SK-N-SH (cell line): ENCODE measurements at regions not wholly inside any gene's neighbourhood (a gene's known extent, or its start where the extent isn't known, plus 50 kb on each side); places are given as distances from the start of the nearest gene placed in this dataset.
A peak's percentile ranks its signal among the peaks of the same experiment; 100 is the strongest.
"Not testable (repeated sequence)": the region's sequence is repeated elsewhere in the genome, so short reads cannot be mapped to it uniquely, and the experiment has no call there.

Source experiments
- CTCF ChIA-PET: fragments of 300-600, 350-600 bp; formaldehyde crosslinking; extraction: SDS; loops from one replicate; lab custom pipeline; 2021; lab: Yijun Ruan, JAX
- POLR2A ChIA-PET: fragments of 350-600 bp; sonication (Branson Sonifier 250); formaldehyde crosslinking; extraction: SDS; loops from one replicate; lab custom pipeline; 2020; ENCODE audit warnings: antibody characterized with exemption, inconsistent platforms; lab: Yijun Ruan, JAX
- DNase-seq: peaks from one replicate; pipeline ENCODE4 v3.0.0; 2012
- H2AFZ ChIP-seq: fragments of 200-600 bp; sonication (generic); 2 replicates; pipeline ENCODE4 v1.8.1; 2016; ENCODE audit warnings: antibody characterized with exemption, mild to moderate bottlenecking, low read depth
- H3F3A ChIP-seq: fragments of 200-600 bp; sonication (generic); replicated peaks from 2 replicates; pipeline ENCODE3; 2016; ENCODE audit warnings: antibody characterized with exemption, mild to moderate bottlenecking; ENCODE audit not compliant: insufficient read depth
- H3K27ac ChIP-seq, 2 experiments: fragments of 200-500 bp in 1 of 2; fragments of 200-600 bp in 1 of 2; sonication (Bioruptor generic) in 1 of 2; sonication (generic), shearing (Covaris generic) in 1 of 2; 2 replicates each; pipeline versions ENCODE4 v1.5.1 to v1.6.1; 2014 to 2016; ENCODE audit warnings: low read depth in 2 of 2, inconsistent platforms in 1 of 2, low read length in 1 of 2, mild to moderate bottlenecking in 1 of 2, mixed read lengths in 1 of 2
- H3K27me3 ChIP-seq: fragments of 200-600 bp; sonication (generic), shearing (Covaris generic); 2 replicates; pipeline ENCODE4 v1.6.1; 2016; ENCODE audit warnings: mixed run types; ENCODE audit not compliant: insufficient read depth
- H3K36me3 ChIP-seq, 2 experiments: fragments of 200-500 bp in 1 of 2; fragments of 200-600 bp in 1 of 2; sonication (Bioruptor generic) in 1 of 2; sonication (generic) in 1 of 2; replicated peaks in 1 of 2; 2 replicates each; pipeline versions ENCODE3 to v1.5.1; 2014 to 2016; ENCODE audit warnings: low read length in 1 of 2, mild to moderate bottlenecking in 1 of 2; ENCODE audit not compliant: insufficient read depth in 2 of 2, control insufficient read depth in 1 of 2
- H3K4me1 ChIP-seq, 2 experiments: fragments of 200-500 bp in 1 of 2; fragments of 200-600 bp in 1 of 2; sonication (Bioruptor generic) in 1 of 2; sonication (generic), shearing (Covaris generic) in 1 of 2; 2 replicates each; pipeline versions ENCODE4 v1.5.1 to v1.6.1; 2014 to 2016; ENCODE audit warnings: low read depth in 1 of 2, low read length in 1 of 2, mixed run types in 1 of 2; ENCODE audit not compliant: insufficient read depth in 2 of 2, control insufficient read depth in 1 of 2
- H3K4me2 ChIP-seq: fragments of 200-600 bp; sonication (generic), shearing (Covaris generic); 2 replicates; pipeline ENCODE4 v1.6.1; 2017; ENCODE audit warnings: mixed run types
- H3K4me3 ChIP-seq, 2 experiments: fragments of 200-500 bp in 1 of 2; fragments of 200-600 bp in 1 of 2; sonication (Bioruptor generic) in 1 of 2; sonication (generic), shearing (Covaris generic) in 1 of 2; 2 replicates each; pipeline versions ENCODE4 v1.5.1 to v1.8.1; 2014 to 2016; ENCODE audit warnings: low read depth in 2 of 2, inconsistent platforms in 1 of 2, low read length in 1 of 2, mild to moderate bottlenecking in 1 of 2, mixed read lengths in 1 of 2, moderate library complexity in 1 of 2
- H3K79me2 ChIP-seq: fragments of 200-600 bp; sonication (generic); 2 replicates; pipeline ENCODE4 v1.8.1; 2017; ENCODE audit warnings: mild to moderate bottlenecking; ENCODE audit not compliant: insufficient read depth
- H3K9ac ChIP-seq: fragments of 200-600 bp; sonication (generic); 2 replicates; pipeline ENCODE4 v1.6.1; 2017; ENCODE audit warnings: mixed run types
- H3K9me2 ChIP-seq: fragments of 200-600 bp; sonication (generic); 2 replicates; pipeline ENCODE4 v1.6.1; 2017; ENCODE audit warnings: mixed run types
- H3K9me3 ChIP-seq: fragments of 200-600 bp; sonication (generic); 2 replicates; pipeline ENCODE4 v1.6.1; 2017; ENCODE audit warnings: mixed run types, mild to moderate bottlenecking, moderate library complexity
- H4K20me1 ChIP-seq: fragments of 200-600 bp; sonication (generic); 2 replicates; pipeline ENCODE4 v1.6.1; 2017; ENCODE audit warnings: mild to moderate bottlenecking, mixed run types; ENCODE audit not compliant: insufficient read depth
- GATA2 ChIP-seq: sonication (generic); formaldehyde crosslinking; IDR thresholded peaks from 2 replicates; pipeline ENCODE4 v1.5.0; 2020; ENCODE audit warnings: mild to moderate bottlenecking, missing genetic modification reagents
- NRF1 ChIP-seq: IDR thresholded peaks from 2 replicates; pipeline ENCODE4 v1.6.1; 2012; ENCODE audit warnings: low read depth, mild to moderate bottlenecking, low read length
- RFX5 ChIP-seq: IDR thresholded peaks from 2 replicates; pipeline ENCODE4 v1.6.1; 2012; ENCODE audit warnings: mild to moderate bottlenecking, improper control_type of control experiment, low read length
- RXRA ChIP-seq: IDR thresholded peaks from 2 replicates; pipeline ENCODE4 v1.4.0; 2012; ENCODE audit warnings: low read depth, mild to moderate bottlenecking, borderline replicate concordance
- SIN3A ChIP-seq: IDR thresholded peaks from 2 replicates; pipeline ENCODE4 v1.6.1; 2012; ENCODE audit warnings: low read depth, mild to moderate bottlenecking, low read length, moderate library complexity, borderline replicate concordance
- WGBS: methylation state at CpG from one replicate; pipeline ENCODE4 v1.1.6; 2017; ENCODE audit warnings: low lambda C conversion rate; 5-methylcytosine and 5-hydroxymethylcytosine counted together
- TF ChIP-seq, protein P1 (sequence below): fragments of 150-350 bp; IDR thresholded peaks from 2 replicates; pipeline ENCODE4 v1.6.1; 2016; ENCODE audit warnings: mild to moderate bottlenecking, low read depth, low read length

DNA sequence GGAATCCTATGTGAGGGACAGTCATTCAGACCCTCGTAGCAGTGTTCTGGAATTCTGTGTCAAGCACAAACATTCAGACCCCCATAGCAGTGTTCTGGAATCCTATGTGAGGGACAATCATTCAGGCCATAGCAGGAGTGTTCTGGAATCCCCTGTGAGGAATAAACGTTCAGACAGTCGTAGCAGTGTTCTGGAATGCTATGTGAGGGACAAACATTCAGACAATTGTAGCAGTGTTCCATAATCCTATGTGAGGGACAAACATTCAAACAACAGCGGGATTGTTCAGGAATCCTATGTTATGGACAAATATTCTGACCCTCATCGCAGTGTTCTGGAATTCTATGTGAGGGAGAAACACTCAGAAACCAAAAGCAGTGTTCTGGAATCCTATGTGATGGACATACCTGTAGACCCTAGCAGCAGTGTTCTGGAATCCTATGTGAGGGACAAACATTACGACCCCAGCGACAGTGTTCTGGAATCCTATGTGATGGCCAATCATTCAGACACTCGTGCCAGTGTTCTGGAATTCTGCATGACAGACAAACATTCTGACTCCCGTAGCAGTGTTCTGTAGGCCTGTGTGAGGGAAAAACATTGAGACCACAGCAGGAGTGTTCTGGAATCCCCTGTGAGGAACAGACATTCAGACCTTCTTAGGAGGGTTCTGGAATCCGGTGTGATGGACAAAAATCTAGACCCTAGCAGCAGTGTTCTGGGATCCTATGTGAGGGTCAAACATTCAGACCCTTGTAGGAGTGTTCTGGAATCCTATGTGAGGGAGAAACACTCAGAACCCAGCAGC is 388.1 kb upstream of the SPATA31A5 start:
- POLR2A ChIA-PET, H3K4me3 ChIP-seq, H3K9me3 ChIP-seq, H3K79me2 ChIP-seq, DNase-seq, H3K36me3 ChIP-seq, CTCF ChIA-PET, H3F3A ChIP-seq, H3K27ac ChIP-seq, H4K20me1 ChIP-seq, H3K4me2 ChIP-seq, H3K27me3 ChIP-seq, H3K9me2 ChIP-seq, H2AFZ ChIP-seq, H3K9ac ChIP-seq, H3K4me1 ChIP-seq: not testable (repeated sequence)
- WGBS = under 1% methylated on average over 10 of the region's 10 CpGs

GRCh38 chr9:60526694-60527231 is 387.4 kb upstream of the SPATA31A5 start:
- H3K79me2 ChIP-seq = not testable (repeated sequence)

DNA sequence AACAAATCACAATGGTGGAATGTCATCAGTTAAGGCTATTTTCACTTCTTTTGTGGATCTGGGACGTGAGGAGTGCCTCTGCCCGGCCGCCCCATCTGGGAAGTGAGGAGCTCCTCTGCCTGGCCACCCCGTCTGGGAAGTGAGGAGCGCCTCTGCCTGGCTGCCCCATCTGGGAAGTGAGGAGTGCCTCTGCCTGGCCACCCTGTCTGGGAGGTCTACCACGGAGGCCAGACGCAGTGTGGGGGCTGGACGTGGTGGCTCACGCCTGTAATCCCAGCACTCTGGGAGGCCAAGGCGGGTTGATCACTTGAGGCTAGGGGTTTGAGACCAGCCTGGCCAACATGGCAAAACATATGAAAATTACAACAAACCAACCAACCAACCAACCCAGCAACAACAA is 369.7 kb upstream of the SPATA31A5 start:
- H3K36me3 ChIP-seq, H3F3A ChIP-seq, CTCF ChIA-PET, H4K20me1 ChIP-seq, H3K9ac ChIP-seq, H3K9me2 ChIP-seq, H3K4me3 ChIP-seq, DNase-seq, H3K9me3 ChIP-seq, H3K79me2 ChIP-seq, POLR2A ChIA-PET, H3K4me1 ChIP-seq, H2AFZ ChIP-seq, H3K4me2 ChIP-seq, H3K27ac ChIP-seq, H3K27me3 ChIP-seq: not testable (repeated sequence)
- 19% methylated on average over 6 of the region's 10 CpGs for WGBS

More at GRCh38 chr9:60526694-60527231, 387.4 kb upstream of the SPATA31A5 start:
- DNase-seq, H4K20me1 ChIP-seq, H3K36me3 ChIP-seq, H3K4me1 ChIP-seq, H3K4me3 ChIP-seq, H3K27me3 ChIP-seq, CTCF ChIA-PET, H3K9me3 ChIP-seq, H3K4me2 ChIP-seq, POLR2A ChIA-PET, H2AFZ ChIP-seq, H3K27ac ChIP-seq, H3K9me2 ChIP-seq, H3F3A ChIP-seq, H3K9ac ChIP-seq: not testable (repeated sequence)
- WGBS = 1% methylated on average over 3 of the region's 3 CpGs

DNA sequence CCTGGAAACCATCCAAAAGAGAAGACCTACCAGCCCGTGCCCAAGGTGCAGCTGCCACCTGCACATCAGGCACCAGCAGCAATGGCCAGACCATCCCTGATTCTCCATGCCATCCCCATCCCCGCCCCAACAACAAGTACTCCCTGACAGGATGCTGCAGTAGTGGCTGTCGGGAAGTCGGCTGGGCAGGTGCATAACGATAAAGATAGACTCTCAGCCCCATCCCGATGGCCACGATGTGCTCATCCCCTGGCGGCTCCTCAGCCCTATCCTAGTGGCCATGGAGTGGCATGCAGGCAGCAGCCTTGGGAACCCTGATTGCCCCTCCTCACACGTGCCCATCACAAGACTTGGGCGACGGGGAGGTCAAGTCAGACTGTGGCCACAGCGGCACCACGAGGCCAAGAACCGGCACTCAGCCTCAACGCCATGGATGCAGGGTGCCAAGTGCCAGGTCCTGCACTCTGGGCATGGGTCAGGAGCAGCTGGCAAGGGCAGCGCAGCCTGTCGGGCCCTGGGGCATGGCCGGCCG is 368.8 kb upstream of the SPATA31A5 start:
- no peaks in the 10 kb centered on the region for H4K20me1 ChIP-seq
- no peak overlapping the region for H2AFZ ChIP-seq
- WGBS = 17% methylated on average over 9 of the region's 19 CpGs
- H3K4me3 ChIP-seq = no peak overlapping the region
- H3K27ac ChIP-seq = no peak overlapping the region
- no peaks in the 10 kb centered on the region for H3K9me2 ChIP-seq
- peak; percentile 0 for DNase-seq
- no peak overlapping the region for H3K9ac ChIP-seq
- no peaks in the 10 kb centered on the region for H3K4me1 ChIP-seq
- no peaks in the 10 kb centered on the region for H3F3A ChIP-seq
- CTCF ChIA-PET = no interaction called here
- no peak for TF ChIP-seq RFX5
- no peak for TF ChIP-seq NRF1
- no peak for TF ChIP-seq SIN3A
- TF ChIP-seq, protein P1, sequence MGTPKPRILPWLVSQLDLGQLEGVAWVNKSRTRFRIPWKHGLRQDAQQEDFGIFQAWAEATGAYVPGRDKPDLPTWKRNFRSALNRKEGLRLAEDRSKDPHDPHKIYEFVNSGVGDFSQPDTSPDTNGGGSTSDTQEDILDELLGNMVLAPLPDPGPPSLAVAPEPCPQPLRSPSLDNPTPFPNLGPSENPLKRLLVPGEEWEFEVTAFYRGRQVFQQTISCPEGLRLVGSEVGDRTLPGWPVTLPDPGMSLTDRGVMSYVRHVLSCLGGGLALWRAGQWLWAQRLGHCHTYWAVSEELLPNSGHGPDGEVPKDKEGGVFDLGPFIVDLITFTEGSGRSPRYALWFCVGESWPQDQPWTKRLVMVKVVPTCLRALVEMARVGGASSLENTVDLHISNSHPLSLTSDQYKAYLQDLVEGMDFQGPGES = no peak
- TF ChIP-seq GATA2 (CRISPR knock-in tag) = no peak
- no peak for TF ChIP-seq RXRA
- H3K36me3 ChIP-seq = no peaks in the 10 kb centered on the region
- no peak overlapping the region for H3K4me2 ChIP-seq
- peaks cover 3% of the 10 kb centered on the region; the same call in 1 of the 2 replicates for H3K9me3 ChIP-seq
- no peaks in the 10 kb centered on the region for H3K79me2 ChIP-seq
- no peaks in the 10 kb centered on the region for H3K27me3 ChIP-seq
- POLR2A ChIA-PET = no interaction called here
